ENCODE measurements at regions not wholly inside any gene's neighbourhood (a gene's known extent, or its start where the extent isn't known, plus 50 kb on each side); places are given as distances from the start of the nearest gene placed in this dataset.

DNA sequence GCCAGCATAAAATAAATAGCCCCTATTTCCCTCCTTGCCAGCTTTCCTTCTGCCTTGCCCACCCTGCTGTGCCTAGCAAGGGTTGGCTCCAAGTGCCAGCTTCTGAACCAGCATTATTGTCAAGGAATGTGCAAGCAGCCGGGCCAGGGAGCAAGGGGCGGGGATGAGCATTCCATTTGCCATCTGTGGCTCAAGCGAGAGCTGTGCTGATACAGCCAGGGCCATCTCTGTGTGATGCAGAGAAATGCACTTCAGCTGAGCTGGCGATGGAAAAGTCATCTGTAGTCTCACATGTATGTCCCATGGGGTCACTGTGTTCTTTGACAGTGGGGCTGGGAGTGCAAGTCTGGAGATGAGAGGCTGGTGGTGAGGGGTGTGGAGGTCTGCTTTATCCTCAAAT, 137.3 kb downstream of the SUDS3 start:
- TF ChIP-seq EZH2 (IDR thresholded peaks at IDR 0.05; ENCODE audit: borderline replicate concordance, insufficient read depth, low read depth, low read length, poor library complexity, severe bottlenecking): no peak
- TF ChIP-seq, protein P1, sequence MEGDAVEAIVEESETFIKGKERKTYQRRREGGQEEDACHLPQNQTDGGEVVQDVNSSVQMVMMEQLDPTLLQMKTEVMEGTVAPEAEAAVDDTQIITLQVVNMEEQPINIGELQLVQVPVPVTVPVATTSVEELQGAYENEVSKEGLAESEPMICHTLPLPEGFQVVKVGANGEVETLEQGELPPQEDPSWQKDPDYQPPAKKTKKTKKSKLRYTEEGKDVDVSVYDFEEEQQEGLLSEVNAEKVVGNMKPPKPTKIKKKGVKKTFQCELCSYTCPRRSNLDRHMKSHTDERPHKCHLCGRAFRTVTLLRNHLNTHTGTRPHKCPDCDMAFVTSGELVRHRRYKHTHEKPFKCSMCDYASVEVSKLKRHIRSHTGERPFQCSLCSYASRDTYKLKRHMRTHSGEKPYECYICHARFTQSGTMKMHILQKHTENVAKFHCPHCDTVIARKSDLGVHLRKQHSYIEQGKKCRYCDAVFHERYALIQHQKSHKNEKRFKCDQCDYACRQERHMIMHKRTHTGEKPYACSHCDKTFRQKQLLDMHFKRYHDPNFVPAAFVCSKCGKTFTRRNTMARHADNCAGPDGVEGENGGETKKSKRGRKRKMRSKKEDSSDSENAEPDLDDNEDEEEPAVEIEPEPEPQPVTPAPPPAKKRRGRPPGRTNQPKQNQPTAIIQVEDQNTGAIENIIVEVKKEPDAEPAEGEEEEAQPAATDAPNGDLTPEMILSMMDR (IDR thresholded peaks at IDR 0.05): no peak
